ENCODE measurements at regions not wholly inside any gene's neighbourhood (a gene's known extent, or its start where the extent isn't known, plus 50 kb on each side); places are given as distances from the start of the nearest gene placed in this dataset.

- intact Hi-C loops (cut with micrococcal nuclease; ENCODE audit: unreplicated experiment), result no loop called here
- Histone ChIP-seq H3K9me2 (ENCODE audit: insufficient read depth) (no peaks in the 10 kb centered on the region), H3K27me3 (ENCODE audit: insufficient read depth, low read depth) (no peaks in the 10 kb centered on the region; the same call in 1 of the 2 replicates), H3K4me1 (replicated peaks; ENCODE audit: insufficient read depth) (no peaks in the 10 kb centered on the region), H3K27ac (no peak overlapping the region), H3F3A (ENCODE audit: insufficient read depth, low read depth) (no peaks in the 10 kb centered on the region), H3K79me2 (ENCODE audit: low read depth) (no peaks in the 10 kb centered on the region), H4K20me1 (ENCODE audit: insufficient read depth) (no peaks in the 10 kb centered on the region), H3K4me3 (no peak overlapping the region), H3K36me3 (ENCODE audit: low read depth) (no peaks in the 10 kb centered on the region), H2AFZ (no peak overlapping the region), H3K4me2 (no peak overlapping the region), H3K9me3 (ENCODE audit: insufficient read depth, low read depth) (no peaks in the 10 kb centered on the region)
- TF ChIP-seq CTCF (conservative IDR thresholded peaks at IDR 0.05) (no peak), EZH2 (IDR thresholded peaks at IDR 0.05; ENCODE audit: low read depth) (no peak)
- ChIA-PET POLR2A (ENCODE audit: unreplicated experiment) (no interaction called here), CTCF (no interaction called here)
- BruUV-seq (replicated peaks), result no TSS peak
- DNase-seq, result no peak
Observed at GRCh38 chr11:11057472-11057854, 199.6 kb upstream of the ZBED5 start.

GRCh38 chr11:11056749-11057471 is 199.1 kb upstream of the ZBED5 start:
- Histone ChIP-seq H3F3A (ENCODE audit: insufficient read depth, low read depth) (no peaks in the 10 kb centered on the region), H3K27me3 (ENCODE audit: insufficient read depth, low read depth) (no peaks in the 10 kb centered on the region; the same call in 1 of the 2 replicates), H3K79me2 (ENCODE audit: low read depth) (no peaks in the 10 kb centered on the region), H3K4me1 (replicated peaks; ENCODE audit: insufficient read depth) (no peaks in the 10 kb centered on the region), H4K20me1 (ENCODE audit: insufficient read depth) (no peaks in the 10 kb centered on the region), H3K27ac (no peak overlapping the region), H3K4me2 (no peak overlapping the region), H3K4me3 (no peak overlapping the region), H3K9me3 (ENCODE audit: insufficient read depth, low read depth) (no peaks in the 10 kb centered on the region), H2AFZ (no peak overlapping the region), H3K36me3 (ENCODE audit: low read depth) (no peaks in the 10 kb centered on the region), H3K9me2 (ENCODE audit: insufficient read depth) (no peaks in the 10 kb centered on the region)
- BruUV-seq (replicated peaks), result no TSS peak
- no peak for DNase-seq
- no peak for TF ChIP-seq EZH2 (IDR thresholded peaks at IDR 0.05; ENCODE audit: low read depth)
- no peak for TF ChIP-seq CTCF (conservative IDR thresholded peaks at IDR 0.05)
- intact Hi-C loops (cut with micrococcal nuclease; ENCODE audit: unreplicated experiment), result no loop called here
- ChIA-PET CTCF (no interaction called here), POLR2A (ENCODE audit: unreplicated experiment) (no interaction called here)

- Histone ChIP-seq H3K27ac (no peak overlapping the region), H3F3A (ENCODE audit: insufficient read depth, low read depth) (no peaks in the 10 kb centered on the region), H3K36me3 (ENCODE audit: low read depth) (no peaks in the 10 kb centered on the region), H4K20me1 (ENCODE audit: insufficient read depth) (no peaks in the 10 kb centered on the region), H3K4me1 (replicated peaks; ENCODE audit: insufficient read depth) (no peaks in the 10 kb centered on the region), H3K9me3 (ENCODE audit: insufficient read depth, low read depth) (no peaks in the 10 kb centered on the region), H2AFZ (no peak overlapping the region), H3K79me2 (ENCODE audit: low read depth) (no peaks in the 10 kb centered on the region), H3K9me2 (ENCODE audit: insufficient read depth) (no peaks in the 10 kb centered on the region), H3K4me3 (no peak overlapping the region), H3K27me3 (ENCODE audit: insufficient read depth, low read depth) (no peaks in the 10 kb centered on the region; the same call in 1 of the 2 replicates), H3K4me2 (no peak overlapping the region)
- DNase-seq, result no peak
- ChIA-PET POLR2A (ENCODE audit: unreplicated experiment) (no interaction called here), CTCF (no interaction called here)
- BruUV-seq (replicated peaks), result no TSS peak
- intact Hi-C loops (cut with micrococcal nuclease; ENCODE audit: unreplicated experiment), result no loop called here
- no peak for TF ChIP-seq EZH2 (IDR thresholded peaks at IDR 0.05; ENCODE audit: low read depth)
Observed at GRCh38 chr11:11056316-11056715, 198.5 kb upstream of the ZBED5 start.
